Thoracic aorta (tissue), 2 donors: ENCODE measurements at regions not wholly inside any gene's neighbourhood (a gene's known extent, or its start where the extent isn't known, plus 50 kb on each side); places are given as distances from the start of the nearest gene placed in this dataset.

Experiments
- ATAC-seq: fragments of 150-250 bp; one replicate; pipeline ENCODE4 v1.8.0; 2017; ENCODE audit warnings: low read depth; ENCODE audit not compliant: insufficient number of reproducible peaks, low FRiP score
- DNase-seq: peaks from one replicate; pipeline ENCODE4 v3.0.0-alpha.2; 2020; ENCODE audit warnings: low spot score
- H3K27ac ChIP-seq, 2 donors: fragments of 200-600 bp; sonication (generic); 1 replicate in 1 of 2; 2 replicates in 1 of 2; pipeline ENCODE4 v1.5.1; 2016; ENCODE audit warnings: mild to moderate bottlenecking in 2 of 2, moderate library complexity in 2 of 2
- H3K27me3 ChIP-seq: fragments of 200-600 bp; sonication (generic); replicated peaks from 2 replicates; pipeline ENCODE4 v1.6.0; 2016; ENCODE audit warnings: mild to moderate bottlenecking; ENCODE audit not compliant: insufficient read depth
- H3K36me3 ChIP-seq: fragments of 200-600 bp; sonication (generic); one replicate; pipeline ENCODE4 v1.5.1; 2016
- H3K4me1 ChIP-seq, 2 donors: fragments of 200-600 bp; sonication (generic); 1 replicate in 1 of 2; 2 replicates in 1 of 2; pipeline versions ENCODE4 v1.5.1 to v1.6.0; 2016; ENCODE audit warnings: low read depth in 2 of 2, mild to moderate bottlenecking in 1 of 2; ENCODE audit not compliant: control insufficient read depth in 1 of 2
- H3K4me3 ChIP-seq: fragments of 200-600 bp; sonication (generic); 2 replicates; pipeline ENCODE4 v1.5.1; 2016; ENCODE audit warnings: mild to moderate bottlenecking
- H3K9me3 ChIP-seq: fragments of 200-600 bp; sonication (generic); 2 replicates; pipeline ENCODE4 v1.5.1; 2016
- CTCF ChIP-seq: fragments of 200-600 bp; sonication (generic); IDR thresholded peaks from one replicate; pipeline ENCODE4 v1.5.1; 2019; ENCODE audit warnings: antibody characterized with exemption

- no peak for TF ChIP-seq CTCF
- H3K27me3 ChIP-seq, result no peaks in the 10 kb centered on the region
- no peak overlapping the region for H3K27ac ChIP-seq
- DNase-seq, result no peak
- no peaks in the 10 kb centered on the region for H3K4me1 ChIP-seq
- no peak for ATAC-seq
- no peaks in the 10 kb centered on the region for H3K9me3 ChIP-seq
- H3K4me3 ChIP-seq, result no peak overlapping the region
- no peaks in the 10 kb centered on the region for H3K36me3 ChIP-seq
Observed at GRCh38 chr9:126233913-126234525, 92.6 kb upstream of the MVB12B start.

GRCh38 chr9:126234681-126235335, 91.8 kb upstream of the MVB12B start:
- H3K27me3 ChIP-seq, result no peaks in the 10 kb centered on the region
- TF ChIP-seq CTCF, result no peak
- DNase-seq (no peak), ATAC-seq (no peak)
- H3K4me1 ChIP-seq, result no peaks in the 10 kb centered on the region
- H3K36me3 ChIP-seq, result no peaks in the 10 kb centered on the region
- no peak overlapping the region for H3K27ac ChIP-seq
- no peak overlapping the region for H3K4me3 ChIP-seq
- H3K9me3 ChIP-seq, result no peaks in the 10 kb centered on the region

- no peak for TF ChIP-seq CTCF
- H3K9me3 ChIP-seq, result no peaks in the 10 kb centered on the region
- H3K27ac ChIP-seq, result no peak overlapping the region
- no peak for DNase-seq
- H3K4me3 ChIP-seq, result no peak overlapping the region
- no peaks in the 10 kb centered on the region for H3K36me3 ChIP-seq
- H3K27me3 ChIP-seq, result no peaks in the 10 kb centered on the region
- ATAC-seq, result no peak
- H3K4me1 ChIP-seq, result no peaks in the 10 kb centered on the region
Observed at GRCh38 chr9:126235336-126236243, 91.0 kb upstream of the MVB12B start.

GRCh38 chr9:126236273-126236672, 90.4 kb upstream of the MVB12B start:
- DNase-seq, result no peak
- Histone ChIP-seq H3K4me3 (no peak overlapping the region), H3K27me3 (no peaks in the 10 kb centered on the region), H3K27ac (no peak overlapping the region), H3K4me1 (no peaks in the 10 kb centered on the region), H3K9me3 (no peaks in the 10 kb centered on the region), H3K36me3 (no peaks in the 10 kb centered on the region)
- no peak for ATAC-seq
- TF ChIP-seq CTCF, result no peak

GRCh38 chr9:126238415-126238814, 88.2 kb upstream of the MVB12B start:
- no peak for DNase-seq
- H3K9me3 ChIP-seq, result no peaks in the 10 kb centered on the region
- H3K27me3 ChIP-seq, result no peaks in the 10 kb centered on the region
- H3K4me3 ChIP-seq, result no peak overlapping the region
- H3K27ac ChIP-seq, result no peak overlapping the region
- TF ChIP-seq CTCF, result no peak
- no peaks in the 10 kb centered on the region for H3K36me3 ChIP-seq
- ATAC-seq, result no peak
- H3K4me1 ChIP-seq, result no peaks in the 10 kb centered on the region
